ENCODE measurements at regions not wholly inside any gene's neighbourhood (a gene's known extent, or its start where the extent isn't known, plus 50 kb on each side); places are given as distances from the start of the nearest gene placed in this dataset.
"Not testable (repeated sequence)": the region's sequence is repeated elsewhere in the genome, so short reads cannot be mapped to it uniquely, and the experiment has no call there.

- H3K4me1 ChIP-seq (ENCODE audit: control insufficient read depth, insufficient read depth, low read length), result no peaks in the 10 kb centered on the region
- no peaks in the 10 kb centered on the region for H3K36me3 ChIP-seq (ENCODE audit: control insufficient read depth, insufficient read depth, low read length)
- no peaks in the 10 kb centered on the region; the same call in 1 of the 2 replicates for H3K9me3 ChIP-seq (ENCODE audit: control insufficient read depth, insufficient read depth, low read depth, low read length)
- H3K27ac ChIP-seq (ENCODE audit: low read depth, low read length), result no peak overlapping the region
- no peak overlapping the region for H3K4me3 ChIP-seq (ENCODE audit: low read depth, low read length)
- H3K9ac ChIP-seq (ENCODE audit: low read length), result no peak overlapping the region
- no peaks in the 10 kb centered on the region for H3K27me3 ChIP-seq (ENCODE audit: control insufficient read depth, insufficient read depth, low read length)
These were observed 139.0 kb upstream of the SERPINE2 start for GRCh38 chr2:224178056-224178455.

GRCh38 chr2:224175538-224175937 is 136.5 kb upstream of the SERPINE2 start:
- H3K36me3 ChIP-seq (ENCODE audit: control insufficient read depth, insufficient read depth, low read length), result no peaks in the 10 kb centered on the region

GRCh38 chr2:224174990-224175389 is 135.9 kb upstream of the SERPINE2 start:
- Histone ChIP-seq H3K27ac (ENCODE audit: low read depth, low read length) (no peak overlapping the region), H3K27me3 (ENCODE audit: control insufficient read depth, insufficient read depth, low read length) (no peaks in the 10 kb centered on the region), H3K4me3 (ENCODE audit: low read depth, low read length) (no peak overlapping the region), H3K4me1 (ENCODE audit: control insufficient read depth, insufficient read depth, low read length) (no peaks in the 10 kb centered on the region), H3K36me3 (ENCODE audit: control insufficient read depth, insufficient read depth, low read length) (no peaks in the 10 kb centered on the region), H3K9ac (ENCODE audit: low read length) (no peak overlapping the region), H3K9me3 (ENCODE audit: control insufficient read depth, insufficient read depth, low read depth, low read length) (no peaks in the 10 kb centered on the region; the same call in 1 of the 2 replicates)

More at GRCh38 chr2:224175538-224175937, 136.5 kb upstream of the SERPINE2 start:
- Histone ChIP-seq H3K4me3 (ENCODE audit: low read depth, low read length) (no peak overlapping the region), H3K27me3 (ENCODE audit: control insufficient read depth, insufficient read depth, low read length) (no peaks in the 10 kb centered on the region), H3K9ac (ENCODE audit: low read length) (no peak overlapping the region), H3K4me1 (ENCODE audit: control insufficient read depth, insufficient read depth, low read length) (no peaks in the 10 kb centered on the region), H3K27ac (ENCODE audit: low read depth, low read length) (no peak overlapping the region), H3K9me3 (ENCODE audit: control insufficient read depth, insufficient read depth, low read depth, low read length) (no peaks in the 10 kb centered on the region; the same call in 1 of the 2 replicates)

GRCh38 chr2:224174521-224174920 is 135.4 kb upstream of the SERPINE2 start:
- no peaks in the 10 kb centered on the region; the same call in 1 of the 2 replicates for H3K9me3 ChIP-seq (ENCODE audit: control insufficient read depth, insufficient read depth, low read depth, low read length)
- H3K9ac ChIP-seq (ENCODE audit: low read length), result no peak overlapping the region
- no peak overlapping the region for H3K27ac ChIP-seq (ENCODE audit: low read depth, low read length)
- no peaks in the 10 kb centered on the region for H3K36me3 ChIP-seq (ENCODE audit: control insufficient read depth, insufficient read depth, low read length)
- H3K27me3 ChIP-seq (ENCODE audit: control insufficient read depth, insufficient read depth, low read length), result no peaks in the 10 kb centered on the region
- no peaks in the 10 kb centered on the region for H3K4me1 ChIP-seq (ENCODE audit: control insufficient read depth, insufficient read depth, low read length)
- no peak overlapping the region for H3K4me3 ChIP-seq (ENCODE audit: low read depth, low read length)

GRCh38 chr2:224173933-224174332 is 134.8 kb upstream of the SERPINE2 start:
- no peaks in the 10 kb centered on the region for H3K27me3 ChIP-seq (ENCODE audit: control insufficient read depth, insufficient read depth, low read length)
- no peak overlapping the region for H3K9ac ChIP-seq (ENCODE audit: low read length)
- no peak overlapping the region for H3K27ac ChIP-seq (ENCODE audit: low read depth, low read length)
- peaks cover 4% of the 10 kb centered on the region; the same call in 1 of the 2 replicates for H3K9me3 ChIP-seq (ENCODE audit: control insufficient read depth, insufficient read depth, low read depth, low read length)
- H3K4me3 ChIP-seq (ENCODE audit: low read depth, low read length), result no peak overlapping the region
- no peaks in the 10 kb centered on the region for H3K36me3 ChIP-seq (ENCODE audit: control insufficient read depth, insufficient read depth, low read length)
- H3K4me1 ChIP-seq (ENCODE audit: control insufficient read depth, insufficient read depth, low read length), result no peaks in the 10 kb centered on the region

GRCh38 chr2:224173210-224173609 is 134.1 kb upstream of the SERPINE2 start:
- H3K4me1 ChIP-seq (ENCODE audit: control insufficient read depth, insufficient read depth, low read length), result no peaks in the 10 kb centered on the region
- H3K27me3 ChIP-seq (ENCODE audit: control insufficient read depth, insufficient read depth, low read length), result no peaks in the 10 kb centered on the region
- H3K9me3 ChIP-seq (ENCODE audit: control insufficient read depth, insufficient read depth, low read depth, low read length), result peaks cover 4% of the 10 kb centered on the region; the same call in 1 of the 2 replicates
- no peak overlapping the region for H3K27ac ChIP-seq (ENCODE audit: low read depth, low read length)
- no peak overlapping the region for H3K4me3 ChIP-seq (ENCODE audit: low read depth, low read length)
- H3K9ac ChIP-seq (ENCODE audit: low read length), result no peak overlapping the region
- no peaks in the 10 kb centered on the region for H3K36me3 ChIP-seq (ENCODE audit: control insufficient read depth, insufficient read depth, low read length)

- Histone ChIP-seq H3K27ac (ENCODE audit: low read depth, low read length) (no peak overlapping the region), H3K36me3 (ENCODE audit: control insufficient read depth, insufficient read depth, low read length) (no peaks in the 10 kb centered on the region), H3K9ac (ENCODE audit: low read length) (no peak overlapping the region), H3K4me3 (ENCODE audit: low read depth, low read length) (no peak overlapping the region), H3K27me3 (ENCODE audit: control insufficient read depth, insufficient read depth, low read length) (no peaks in the 10 kb centered on the region), H3K4me1 (ENCODE audit: control insufficient read depth, insufficient read depth, low read length) (no peaks in the 10 kb centered on the region), H3K9me3 (ENCODE audit: control insufficient read depth, insufficient read depth, low read depth, low read length) (peaks cover 6% of the 10 kb centered on the region; the same call in 1 of the 2 replicates)
These were observed 132.1 kb upstream of the SERPINE2 start for GRCh38 chr2:224171226-224171625.

GRCh38 chr2:224169847-224170246 is 130.8 kb upstream of the SERPINE2 start:
- Histone ChIP-seq H3K27ac (ENCODE audit: low read depth, low read length) (no peak overlapping the region), H3K4me3 (ENCODE audit: low read depth, low read length) (no peak overlapping the region), H3K4me1 (ENCODE audit: control insufficient read depth, insufficient read depth, low read length) (no peaks in the 10 kb centered on the region), H3K9ac (ENCODE audit: low read length) (no peak overlapping the region), H3K27me3 (ENCODE audit: control insufficient read depth, insufficient read depth, low read length) (no peaks in the 10 kb centered on the region), H3K36me3 (ENCODE audit: control insufficient read depth, insufficient read depth, low read length) (no peaks in the 10 kb centered on the region), H3K9me3 (ENCODE audit: control insufficient read depth, insufficient read depth, low read depth, low read length) (peaks cover 6% of the 10 kb centered on the region; the same call in 1 of the 2 replicates)

- not testable (repeated sequence) for H3K9ac ChIP-seq (ENCODE audit: low read length); H3K9me3 ChIP-seq (ENCODE audit: control insufficient read depth, insufficient read depth, low read depth, low read length); H3K4me1 ChIP-seq (ENCODE audit: control insufficient read depth, insufficient read depth, low read length); H3K27ac ChIP-seq (ENCODE audit: low read depth, low read length); H3K27me3 ChIP-seq (ENCODE audit: control insufficient read depth, insufficient read depth, low read length); H3K4me3 ChIP-seq (ENCODE audit: low read depth, low read length); H3K36me3 ChIP-seq (ENCODE audit: control insufficient read depth, insufficient read depth, low read length)
These were observed 128.7 kb upstream of the SERPINE2 start for GRCh38 chr2:224167781-224168180.

- Histone ChIP-seq H3K4me1 (ENCODE audit: control insufficient read depth, insufficient read depth, low read length) (no peaks in the 10 kb centered on the region), H3K9me3 (ENCODE audit: control insufficient read depth, insufficient read depth, low read depth, low read length) (peaks cover 6% of the 10 kb centered on the region; the same call in 1 of the 2 replicates), H3K4me3 (ENCODE audit: low read depth, low read length) (no peak overlapping the region), H3K27ac (ENCODE audit: low read depth, low read length) (no peak overlapping the region), H3K27me3 (ENCODE audit: control insufficient read depth, insufficient read depth, low read length) (no peaks in the 10 kb centered on the region), H3K9ac (ENCODE audit: low read length) (no peak overlapping the region), H3K36me3 (ENCODE audit: control insufficient read depth, insufficient read depth, low read length) (no peaks in the 10 kb centered on the region)
These were observed 127.6 kb upstream of the SERPINE2 start for GRCh38 chr2:224166654-224167053.

GRCh38 chr2:224165901-224166319 is 126.8 kb upstream of the SERPINE2 start:
- Histone ChIP-seq H3K9me3 (ENCODE audit: control insufficient read depth, insufficient read depth, low read depth, low read length) (peaks cover 6% of the 10 kb centered on the region; the same call in 1 of the 2 replicates), H3K4me3 (ENCODE audit: low read depth, low read length) (no peak overlapping the region), H3K27me3 (ENCODE audit: control insufficient read depth, insufficient read depth, low read length) (no peaks in the 10 kb centered on the region), H3K27ac (ENCODE audit: low read depth, low read length) (no peak overlapping the region), H3K36me3 (ENCODE audit: control insufficient read depth, insufficient read depth, low read length) (no peaks in the 10 kb centered on the region), H3K9ac (ENCODE audit: low read length) (no peak overlapping the region), H3K4me1 (ENCODE audit: control insufficient read depth, insufficient read depth, low read length) (no peaks in the 10 kb centered on the region)
